ENCODE measurements at regions not wholly inside any gene's neighbourhood (a gene's known extent, or its start where the extent isn't known, plus 50 kb on each side); places are given as distances from the start of the nearest gene placed in this dataset.

GRCh38 chr5:88393042-88393441 is 124.4 kb upstream of the TMEM161B start:
- intact Hi-C loops (cut with micrococcal nuclease), result no loop called here
- no peaks in the 10 kb centered on the region for H3K27me3 ChIP-seq (ENCODE audit: low read depth)
- TF ChIP-seq CTCF (IDR thresholded peaks at IDR 0.05; ENCODE audit: borderline replicate concordance), result no peak
- no peaks in the 10 kb centered on the region for H3K36me3 ChIP-seq
- no peak for DNase-seq
- H3K9me3 ChIP-seq (replicated peaks), result no peaks in the 10 kb centered on the region
- H3K27ac ChIP-seq (replicated peaks), result no peak overlapping the region
- no peak overlapping the region for H3K4me3 ChIP-seq
- peaks cover under 1% of the 10 kb centered on the region for H3K4me1 ChIP-seq

- no peaks in the 10 kb centered on the region for H3K4me1 ChIP-seq
- no peak for TF ChIP-seq CTCF (IDR thresholded peaks at IDR 0.05; ENCODE audit: borderline replicate concordance)
- no peaks in the 10 kb centered on the region for H3K36me3 ChIP-seq
- H3K9me3 ChIP-seq (replicated peaks), result no peaks in the 10 kb centered on the region
- no peak overlapping the region for H3K27ac ChIP-seq (replicated peaks)
- DNase-seq, result no peak
- H3K4me3 ChIP-seq, result no peak overlapping the region
- intact Hi-C loops (cut with micrococcal nuclease), result no loop called here
- H3K27me3 ChIP-seq (ENCODE audit: low read depth), result no peaks in the 10 kb centered on the region
Observed at GRCh38 chr5:88391991-88392390, 123.3 kb upstream of the TMEM161B start.

GRCh38 chr5:88391116-88391515 is 122.5 kb upstream of the TMEM161B start:
- Histone ChIP-seq H3K27ac (replicated peaks) (no peak overlapping the region), H3K4me3 (no peak overlapping the region), H3K9me3 (replicated peaks) (no peaks in the 10 kb centered on the region), H3K36me3 (no peaks in the 10 kb centered on the region), H3K4me1 (no peaks in the 10 kb centered on the region), H3K27me3 (ENCODE audit: low read depth) (no peaks in the 10 kb centered on the region)
- no peak for DNase-seq
- TF ChIP-seq CTCF (IDR thresholded peaks at IDR 0.05; ENCODE audit: borderline replicate concordance), result no peak
- intact Hi-C loops (cut with micrococcal nuclease), result no loop called here

- TF ChIP-seq CTCF (IDR thresholded peaks at IDR 0.05; ENCODE audit: borderline replicate concordance), result no peak
- H3K4me1 ChIP-seq, result no peaks in the 10 kb centered on the region
- no peak for DNase-seq
- no peaks in the 10 kb centered on the region for H3K36me3 ChIP-seq
- H3K9me3 ChIP-seq (replicated peaks), result no peaks in the 10 kb centered on the region
- no peak overlapping the region for H3K4me3 ChIP-seq
- intact Hi-C loops (cut with micrococcal nuclease), result no loop called here
- H3K27ac ChIP-seq (replicated peaks), result no peak overlapping the region
- no peaks in the 10 kb centered on the region for H3K27me3 ChIP-seq (ENCODE audit: low read depth)
Observed at GRCh38 chr5:88390481-88390880, 121.8 kb upstream of the TMEM161B start.

- no peaks in the 10 kb centered on the region for H3K36me3 ChIP-seq
- H3K4me3 ChIP-seq, result no peak overlapping the region
- H3K27me3 ChIP-seq (ENCODE audit: low read depth), result no peaks in the 10 kb centered on the region
- H3K9me3 ChIP-seq (replicated peaks), result no peaks in the 10 kb centered on the region
- intact Hi-C loops (cut with micrococcal nuclease), result no loop called here
- H3K27ac ChIP-seq (replicated peaks), result no peak overlapping the region
- no peak for DNase-seq
- H3K4me1 ChIP-seq, result no peaks in the 10 kb centered on the region
- no peak for TF ChIP-seq CTCF (IDR thresholded peaks at IDR 0.05; ENCODE audit: borderline replicate concordance)
Observed at GRCh38 chr5:88390096-88390441, 121.4 kb upstream of the TMEM161B start.
